H9 (cell line): ENCODE measurements at regions not wholly inside any gene's neighbourhood (a gene's known extent, or its start where the extent isn't known, plus 50 kb on each side); places are given as distances from the start of the nearest gene placed in this dataset.
"Not testable (repeated sequence)": the region's sequence is repeated elsewhere in the genome, so short reads cannot be mapped to it uniquely, and the experiment has no call there.

Experiments
- DNase-seq: peaks from one replicate; pipeline ENCODE4 v3.0.0-alpha.2; 2017
- H2AFZ ChIP-seq: one replicate; pipeline ENCODE4 v1.6.1; 2013; ENCODE audit warnings: mild to moderate bottlenecking, low read length, control low read depth, moderate library complexity
- H2AK5ac ChIP-seq: 2 replicates; pipeline ENCODE4 v1.6.1; 2013; ENCODE audit warnings: low read length, control low read depth, mixed read lengths; ENCODE audit not compliant: insufficient read length
- H2BK120ac ChIP-seq: one replicate; pipeline ENCODE4 v1.6.1; 2013; ENCODE audit warnings: low read depth, mild to moderate bottlenecking, low read length, control low read depth, inconsistent platforms; ENCODE audit not compliant: poor library complexity, severe bottlenecking
- H2BK12ac ChIP-seq: 2 replicates; pipeline ENCODE4 v1.6.1; 2013; ENCODE audit warnings: low read length, control low read depth, mixed read lengths, low read depth; ENCODE audit not compliant: insufficient read length
- H2BK15ac ChIP-seq: 2 replicates; pipeline ENCODE4 v1.6.1; 2013; ENCODE audit warnings: low read depth, low read length, control low read depth
- H2BK20ac ChIP-seq: one replicate; pipeline ENCODE4 v1.6.1; 2013; ENCODE audit warnings: low read depth, mild to moderate bottlenecking, low read length, control low read depth, inconsistent platforms; ENCODE audit not compliant: poor library complexity, severe bottlenecking
- H2BK5ac ChIP-seq: 2 replicates; pipeline ENCODE4 v1.6.1; 2013; ENCODE audit warnings: low read length, control low read depth, mixed read lengths; ENCODE audit not compliant: insufficient read length
- H3K14ac ChIP-seq: 2 replicates; pipeline ENCODE4 v1.6.1; 2013; ENCODE audit warnings: low read length, control low read depth; ENCODE audit not compliant: insufficient read depth
- H3K18ac ChIP-seq: 2 replicates; pipeline ENCODE4 v1.6.1; 2013; ENCODE audit warnings: low read depth, mild to moderate bottlenecking, mixed read lengths, low read length, control low read depth; ENCODE audit not compliant: insufficient read length
- H3K23ac ChIP-seq: 2 replicates; pipeline ENCODE4 v1.6.1; 2013; ENCODE audit warnings: low read length, control low read depth, mixed read lengths, low read depth; ENCODE audit not compliant: insufficient read length
- H3K23me2 ChIP-seq: 2 replicates; pipeline ENCODE4 v1.6.1; 2013; ENCODE audit warnings: low read depth, mild to moderate bottlenecking, mixed read lengths, low read length, control low read depth; ENCODE audit not compliant: insufficient read length, poor library complexity, severe bottlenecking
- H3K27ac ChIP-seq: 2 replicates; pipeline ENCODE4 v1.5.1; 2013; ENCODE audit warnings: low read length, control low read depth, mixed read lengths, low read depth; ENCODE audit not compliant: insufficient read length
- H3K27me3 ChIP-seq: 2 replicates; pipeline ENCODE4 v1.6.1; 2013; ENCODE audit warnings: low read length, control low read depth, inconsistent platforms; ENCODE audit not compliant: insufficient read depth
- H3K4ac ChIP-seq: 2 replicates; pipeline ENCODE4 v1.6.1; 2013; ENCODE audit warnings: low read depth, mild to moderate bottlenecking, control low read depth, inconsistent platforms, low read length, moderate library complexity
- H3K4me1 ChIP-seq: 2 replicates; pipeline ENCODE4 v1.6.1; 2013; ENCODE audit warnings: low read length, control low read depth, inconsistent platforms; ENCODE audit not compliant: insufficient read depth
- H3K4me2 ChIP-seq: 2 replicates; pipeline ENCODE4 v1.6.1; 2013; ENCODE audit warnings: low read length, control low read depth, mixed read lengths; ENCODE audit not compliant: insufficient read length, insufficient read depth
- H3K56ac ChIP-seq: 2 replicates; pipeline ENCODE4 v1.6.1; 2013; ENCODE audit warnings: low read depth, mild to moderate bottlenecking, mixed read lengths, low read length, control low read depth; ENCODE audit not compliant: insufficient read length
- H3K79me1 ChIP-seq: 2 replicates; pipeline ENCODE4 v1.6.1; 2013; ENCODE audit warnings: low read depth, mild to moderate bottlenecking, moderate library complexity, low read length, control low read depth, inconsistent platforms; ENCODE audit not compliant: insufficient read depth, poor library complexity, severe bottlenecking
- H3K79me2 ChIP-seq: 2 replicates; pipeline ENCODE4 v1.6.1; 2013; ENCODE audit warnings: low read length, control low read depth, inconsistent platforms; ENCODE audit not compliant: insufficient read depth
- H3K9ac ChIP-seq: 2 replicates; pipeline ENCODE4 v1.6.1; 2013; ENCODE audit warnings: low read length, control low read depth, mixed read lengths; ENCODE audit not compliant: insufficient read length; ENCODE audit errors: extremely low read depth
- H3K9me3 ChIP-seq: one replicate; pipeline ENCODE4 v1.6.1; 2013; ENCODE audit warnings: low read depth, low read length, inconsistent platforms; ENCODE audit not compliant: control insufficient read depth
- H3T11ph ChIP-seq: one replicate; pipeline ENCODE4 v1.6.1; 2013; ENCODE audit warnings: mild to moderate bottlenecking, low read length, control low read depth, inconsistent platforms
- H4K20me1 ChIP-seq: one replicate; pipeline ENCODE4 v1.6.1; 2013; ENCODE audit not compliant: control insufficient read depth, insufficient read length, insufficient read depth
- H4K5ac ChIP-seq: 2 replicates; pipeline ENCODE4 v1.6.1; 2013; ENCODE audit warnings: low read depth, mild to moderate bottlenecking, mixed read lengths, low read length, control low read depth; ENCODE audit not compliant: insufficient read length
- H4K8ac ChIP-seq: replicated peaks from 2 replicates; pipeline ENCODE4 v1.6.1; 2013; ENCODE audit warnings: low read length, control low read depth, mixed read lengths, low read depth; ENCODE audit not compliant: insufficient read length
- H4K91ac ChIP-seq: 2 replicates; pipeline ENCODE4 v1.6.1; 2013; ENCODE audit warnings: low read depth, mild to moderate bottlenecking, moderate library complexity, mixed read lengths, low read length, control low read depth; ENCODE audit not compliant: insufficient read length
- H3K27ac Mint-ChIP-seq, 3 experiments: 2 replicates in 2 of 3; 3 replicates in 1 of 3; pipeline ENCODE4 v1.8.0; 2020 to 2021; ENCODE audit warnings: mixed read lengths in 3 of 3, mild to moderate bottlenecking in 1 of 3, moderate library complexity in 1 of 3
- H3K27me3 Mint-ChIP-seq: 2 replicates; pipeline ENCODE4 v1.8.0; 2021; ENCODE audit warnings: low read depth, mild to moderate bottlenecking, moderate library complexity, mixed read lengths
- H3K36me3 Mint-ChIP-seq, 3 experiments: 2 replicates in 2 of 3; 3 replicates in 1 of 3; pipeline ENCODE4 v1.8.0; 2020 to 2021; ENCODE audit warnings: low read depth in 3 of 3, mixed read lengths in 3 of 3; ENCODE audit not compliant: insufficient read depth in 1 of 3
- H3K4me1 Mint-ChIP-seq, 2 experiments: 2 replicates each; pipeline ENCODE4 v1.8.0; 2020; ENCODE audit warnings: mixed read lengths in 2 of 2
- H3K4me3 Mint-ChIP-seq, 2 experiments: 2 replicates in 1 of 2; 3 replicates in 1 of 2; pipeline ENCODE4 v1.8.0; 2020 to 2021; ENCODE audit warnings: mild to moderate bottlenecking in 2 of 2, mixed read lengths in 2 of 2, moderate library complexity in 1 of 2
- H3K9me3 Mint-ChIP-seq, 2 experiments: 2 replicates in 1 of 2; 3 replicates in 1 of 2; pipeline ENCODE4 v1.8.0; 2020; ENCODE audit warnings: mild to moderate bottlenecking in 2 of 2, mixed read lengths in 2 of 2, moderate library complexity in 1 of 2
- WGBS: extraction: QIAGEN DNeasy Blood & Tissue Kit; methylation state at CpG from one replicate; pipeline ENCODE4 v1.1.7; 2013; ENCODE audit warnings: missing lambda C conversion rate, low lambda C conversion rate, mixed read lengths; ENCODE audit not compliant: insufficient read length; ENCODE audit errors: extremely low coverage; 5-methylcytosine and 5-hydroxymethylcytosine counted together

GRCh38 chr15:20338671-20339070 is 202.9 kb downstream of the GOLGA6L6 start:
- not testable (repeated sequence) for H3K23ac ChIP-seq, H2BK20ac ChIP-seq, H3K14ac ChIP-seq, H3K79me1 ChIP-seq, H4K20me1 ChIP-seq, H3K9ac ChIP-seq, H4K5ac ChIP-seq, H2AFZ ChIP-seq, H3K4me1 Mint-ChIP-seq, H4K91ac ChIP-seq, H2BK5ac ChIP-seq, H3K79me2 ChIP-seq, H3T11ph ChIP-seq, H2BK12ac ChIP-seq, H3K56ac ChIP-seq, H3K27ac ChIP-seq, H3K4me1 ChIP-seq, H2BK120ac ChIP-seq, H4K8ac ChIP-seq, H3K4ac ChIP-seq, H3K27me3 ChIP-seq, H3K27ac Mint-ChIP-seq, H3K27me3 Mint-ChIP-seq, H3K18ac ChIP-seq, H2BK15ac ChIP-seq, H3K4me2 ChIP-seq, H3K4me3 Mint-ChIP-seq, DNase-seq, H2AK5ac ChIP-seq
- Histone ChIP-seq H3K23me2 (peaks cover 17% of the 10 kb centered on the region), H3K9me3 (peaks cover 61% of the 10 kb centered on the region)
- H3K36me3 Mint-ChIP-seq, result peaks cover 8 to 11% (median 10%) of the 10 kb centered on the region in 3 experiments
- no CpG with 5 or more reads among the region's 13 CpGs for WGBS
- peaks cover 33% of the 10 kb centered on the region in 2 experiments for H3K9me3 Mint-ChIP-seq

GRCh38 chr15:20337238-20337637 is 204.4 kb downstream of the GOLGA6L6 start:
- H3K36me3 Mint-ChIP-seq, result peaks cover 10 to 13% (median 10%) of the 10 kb centered on the region in 3 experiments
- WGBS, result no CpG with 5 or more reads among the region's 5 CpGs
- not testable (repeated sequence) for H3K27ac ChIP-seq

More at GRCh38 chr15:20337238-20337637, 204.4 kb downstream of the GOLGA6L6 start:
- not testable (repeated sequence) for H2BK5ac ChIP-seq, H2BK20ac ChIP-seq, H4K5ac ChIP-seq, H3K4me3 Mint-ChIP-seq, H3K4ac ChIP-seq, H3K27me3 ChIP-seq, H3K9ac ChIP-seq, H3K79me1 ChIP-seq, H2BK120ac ChIP-seq, H2AFZ ChIP-seq, H3K4me1 ChIP-seq, H2BK12ac ChIP-seq, H3K4me1 Mint-ChIP-seq, DNase-seq, H2AK5ac ChIP-seq, H3K27ac Mint-ChIP-seq, H3K56ac ChIP-seq, H4K8ac ChIP-seq, H4K91ac ChIP-seq, H3T11ph ChIP-seq, H4K20me1 ChIP-seq, H2BK15ac ChIP-seq, H3K79me2 ChIP-seq, H3K14ac ChIP-seq, H3K23ac ChIP-seq, H3K18ac ChIP-seq, H3K27me3 Mint-ChIP-seq, H3K4me2 ChIP-seq
- peaks cover 59% of the 10 kb centered on the region for H3K9me3 ChIP-seq
- H3K9me3 Mint-ChIP-seq, result peaks cover 37 to 38% of the 10 kb centered on the region in 2 experiments
- H3K23me2 ChIP-seq, result peaks cover 17% of the 10 kb centered on the region
